Ecto neural progenitor cell (in vitro differentiated cells): ENCODE measurements at regions not wholly inside any gene's neighbourhood (a gene's known extent, or its start where the extent isn't known, plus 50 kb on each side); places are given as distances from the start of the nearest gene placed in this dataset.

ENCODE experiments used
- DNase-seq: peaks from one replicate; pipeline ENCODE4 v3.0.0-alpha.2; 2018; ENCODE audit warnings: low spot score

DNA sequence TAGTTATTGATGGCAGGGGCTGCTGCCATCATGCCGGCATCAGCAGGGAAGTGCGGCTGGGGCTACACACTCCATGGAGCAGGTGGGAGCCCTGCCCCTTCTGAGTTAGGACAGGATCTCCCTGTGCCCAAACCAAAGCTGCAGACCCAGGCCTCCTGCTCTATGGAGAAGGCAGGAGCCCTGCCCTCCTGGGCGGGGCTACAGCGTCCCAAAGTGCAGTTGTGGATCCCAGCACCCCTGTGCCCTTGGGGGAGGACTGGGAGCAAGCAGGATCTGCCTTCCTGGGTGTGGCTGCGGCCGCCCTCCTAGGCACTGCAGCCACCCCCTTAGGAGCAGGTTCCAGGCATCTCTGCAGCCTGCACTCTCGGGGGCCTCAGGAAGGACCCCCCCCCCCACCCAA is 1392.4 kb upstream of the SLC39A10 start:
- no peak for DNase-seq

DNA sequence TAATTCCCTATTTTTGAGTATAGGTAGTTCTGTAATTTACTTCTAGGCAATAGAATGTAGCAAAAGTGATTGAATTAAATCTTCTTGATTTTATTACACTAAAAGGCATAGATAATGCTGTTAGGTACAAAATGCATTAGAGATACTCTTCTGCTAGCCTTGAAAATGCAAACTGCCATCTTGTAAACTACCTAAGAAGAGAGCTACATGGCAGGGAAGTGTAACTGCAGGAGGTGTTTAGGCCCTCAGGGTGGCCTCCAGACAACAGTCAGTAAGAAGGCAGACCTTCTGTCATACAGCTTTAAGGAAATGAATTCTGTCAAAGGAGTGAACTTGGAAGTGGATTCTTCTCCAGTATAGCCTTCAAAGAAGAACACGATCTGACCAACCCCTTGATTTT is 1396.8 kb upstream of the SLC39A10 start:
- DNase-seq, result no peak

DNA sequence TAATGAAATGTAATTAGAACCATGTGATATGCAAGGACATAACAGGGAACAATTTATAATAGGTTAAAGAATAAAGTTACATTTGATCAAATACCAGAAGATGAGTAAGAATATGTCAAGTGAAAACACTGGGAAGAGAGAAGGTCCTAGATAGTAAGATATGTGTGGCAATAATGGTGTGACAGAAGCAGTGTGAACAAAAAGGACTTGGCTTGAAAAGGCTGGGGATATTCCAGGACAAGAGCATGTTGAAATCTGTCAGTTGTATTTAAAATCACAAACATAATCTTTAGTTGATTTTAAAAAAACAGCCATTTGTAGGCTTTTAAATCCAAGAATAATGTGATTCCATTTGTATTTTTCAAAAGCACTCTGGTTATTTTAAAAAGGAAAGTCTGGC is 1399.9 kb upstream of the SLC39A10 start:
- no peak for DNase-seq

- DNase-seq, result no peak
Measured at GRCh38 chr2:194253528-194254259, 1403.3 kb upstream of the SLC39A10 start.

GRCh38 chr2:194252127-194252526 is 1404.9 kb upstream of the SLC39A10 start:
- DNase-seq, result no peak

GRCh38 chr2:194232600-194232999 is 1424.4 kb upstream of the SLC39A10 start:
- no peak for DNase-seq

DNA sequence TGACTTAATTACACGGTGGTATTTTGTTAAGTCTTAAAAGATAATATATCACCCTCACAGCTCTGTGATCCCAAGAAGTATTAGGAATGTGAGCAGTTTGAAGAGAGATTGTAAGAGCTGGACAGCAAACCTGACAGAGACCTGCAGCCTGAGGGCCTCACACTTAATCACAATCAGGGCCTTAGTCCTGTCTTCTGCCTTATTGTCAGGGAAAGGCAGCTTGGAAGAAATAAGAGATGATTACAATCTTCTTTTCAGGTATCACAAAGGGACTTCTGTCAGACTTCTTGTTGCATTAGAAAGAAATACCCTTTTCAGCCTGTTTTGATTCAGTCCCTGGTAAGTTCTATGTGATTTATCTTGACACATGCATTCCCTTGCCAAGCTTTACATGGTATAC is 1433.8 kb upstream of the SLC39A10 start:
- no peak for DNase-seq

GRCh38 chr2:194214192-194214591 is 1442.8 kb upstream of the SLC39A10 start:
- DNase-seq, result no peak

GRCh38 chr2:194205568-194206227 is 1451.3 kb upstream of the SLC39A10 start:
- DNase-seq, result no peak

DNA sequence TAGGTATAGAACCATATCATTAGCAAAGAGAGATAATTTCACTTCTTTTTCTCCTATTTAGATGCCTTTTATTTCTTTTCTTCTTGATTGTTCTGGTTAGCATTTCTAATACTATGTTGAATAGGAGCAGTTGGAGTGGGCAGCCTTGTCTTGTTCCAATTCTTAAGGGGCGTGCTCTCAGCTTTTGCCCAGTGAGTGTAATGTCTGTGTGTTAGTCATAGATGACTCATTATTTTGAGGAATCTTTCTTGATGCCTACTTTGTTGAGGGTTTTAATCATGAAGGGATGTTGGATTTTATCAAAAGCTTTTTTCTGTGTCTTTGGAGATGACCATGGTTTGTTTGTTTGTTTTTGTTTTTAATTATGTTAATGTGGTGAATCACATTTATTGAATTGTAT is 1453.1 kb upstream of the SLC39A10 start:
- no peak for DNase-seq

GRCh38 chr2:194182888-194183287 is 1474.1 kb upstream of the SLC39A10 start:
- no peak for DNase-seq

GRCh38 chr2:194176134-194176533 is 1480.9 kb upstream of the SLC39A10 start:
- no peak for DNase-seq

- no peak for DNase-seq
Measured at GRCh38 chr2:194166818-194167217, 1490.2 kb upstream of the SLC39A10 start.

- no peak for DNase-seq
Measured at GRCh38 chr2:194155431-194155830, 1501.6 kb upstream of the SLC39A10 start.

DNA sequence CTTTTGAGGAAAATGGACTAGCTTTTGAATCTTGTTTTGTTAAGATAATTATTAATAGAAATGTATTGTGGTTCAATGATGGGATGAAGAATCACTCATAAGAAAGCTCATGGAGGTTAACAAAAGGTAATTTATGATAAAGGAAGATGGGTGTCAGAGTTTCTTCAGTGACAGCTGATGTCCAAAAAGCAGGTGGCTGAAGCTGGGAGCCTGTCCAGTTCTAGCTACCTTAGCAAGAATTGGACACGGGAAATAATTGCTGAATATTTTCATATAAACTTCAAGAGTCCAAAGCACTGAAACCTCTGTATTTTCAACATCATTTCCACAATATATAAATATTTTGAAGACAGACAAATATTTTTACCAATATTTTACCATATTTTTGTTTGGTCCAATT is 1505.8 kb upstream of the SLC39A10 start:
- DNase-seq, result no peak

GRCh38 chr2:194135463-194135862 is 1521.6 kb upstream of the SLC39A10 start:
- no peak for DNase-seq

GRCh38 chr2:194128810-194129209 is 1528.2 kb upstream of the SLC39A10 start:
- DNase-seq, result no peak

DNA sequence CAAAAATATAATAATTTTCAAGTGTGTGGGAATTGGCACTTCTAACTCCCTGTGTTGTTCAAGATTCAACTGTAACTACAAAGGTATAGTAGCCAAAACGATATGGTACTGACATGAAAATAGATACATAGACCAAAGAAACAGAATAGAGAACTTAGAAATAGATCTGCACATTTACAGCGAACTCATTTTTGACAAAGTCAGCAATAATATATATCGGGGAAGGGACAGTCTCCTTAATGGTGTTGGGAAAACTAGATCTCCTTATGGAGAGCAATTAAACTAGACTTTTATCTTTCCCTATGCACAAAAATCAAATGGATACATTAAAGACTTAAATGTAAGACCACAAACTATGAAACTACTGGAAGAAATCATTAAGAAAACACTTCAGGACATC is 1530.6 kb upstream of the SLC39A10 start:
- no peak for DNase-seq

DNA sequence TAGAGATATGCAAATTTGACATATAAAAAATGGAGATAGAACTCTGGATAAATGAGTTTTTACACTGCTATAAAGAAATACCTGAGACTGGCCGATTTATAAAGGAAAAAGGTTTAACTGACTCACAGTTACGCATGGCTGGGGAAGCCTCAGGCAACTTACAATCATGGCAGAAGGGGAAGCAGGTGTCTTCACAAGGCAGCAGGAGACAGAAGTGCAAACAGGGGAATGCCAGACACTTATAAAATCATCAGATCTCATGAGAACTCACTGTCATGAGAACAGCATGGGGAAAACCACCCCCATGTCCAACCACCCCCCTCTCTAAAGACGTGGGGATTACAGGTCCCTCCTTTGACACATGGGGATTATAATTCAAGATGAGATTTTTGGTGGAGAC is 1540.2 kb upstream of the SLC39A10 start:
- DNase-seq, result no peak

DNA sequence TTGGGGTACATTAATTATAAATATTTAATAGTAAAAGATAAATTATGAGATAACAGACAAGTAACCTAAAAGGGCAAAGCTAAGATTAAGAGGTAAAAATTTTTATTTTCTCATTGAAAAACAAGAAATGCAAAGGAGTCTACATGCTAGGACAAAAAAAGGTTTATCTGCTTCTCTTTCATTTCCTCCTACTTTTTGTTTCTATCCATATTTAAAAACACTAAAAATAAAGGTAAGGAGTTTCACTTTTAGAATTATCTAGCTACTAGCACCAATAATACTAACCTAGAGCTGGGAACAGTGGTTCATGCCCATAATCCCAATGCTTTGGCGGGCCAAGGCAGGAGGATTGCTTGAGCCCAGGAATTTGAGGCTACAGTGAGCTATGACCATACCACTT is 1551.7 kb upstream of the SLC39A10 start:
- DNase-seq, result no peak

DNA sequence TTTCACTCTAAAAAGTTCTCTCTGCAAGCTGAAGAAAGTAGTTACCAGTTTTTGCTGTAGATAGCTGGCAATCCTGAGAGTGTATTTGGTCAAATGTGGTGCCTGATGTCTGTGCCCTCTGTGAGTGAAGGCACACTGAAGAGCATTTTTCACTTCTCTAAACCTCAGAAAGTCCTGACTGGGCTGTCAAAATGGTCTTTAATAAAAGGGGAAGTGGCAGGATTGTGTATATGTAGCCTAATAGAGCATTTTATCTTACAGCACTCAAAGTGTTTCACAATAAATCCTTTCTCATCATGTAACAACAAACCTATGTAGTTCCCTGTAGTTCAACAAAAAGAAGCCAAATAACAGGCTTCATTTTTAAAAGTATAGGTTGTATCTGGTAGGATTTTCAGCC is 1552.3 kb upstream of the SLC39A10 start:
- DNase-seq, result no peak

- DNase-seq, result no peak
Measured at GRCh38 chr2:194103941-194104659, 1552.9 kb upstream of the SLC39A10 start.

- DNase-seq, result no peak
Measured at GRCh38 chr2:194102546-194102945, 1554.5 kb upstream of the SLC39A10 start.
